HG03103 (cell line): ENCODE measurements at regions not wholly inside any gene's neighbourhood (a gene's known extent, or its start where the extent isn't known, plus 50 kb on each side); places are given as distances from the start of the nearest gene placed in this dataset.

Experiments used
- ATAC-seq: cut with Tn5 transposase; IDR thresholded peaks from one replicate; pipeline ENCODE4 v1.9.1; 2021; ENCODE audit warnings: low read depth; ENCODE audit not compliant: unreplicated experiment

GRCh38 chr22:47846206-47846605 is 1083.8 kb downstream of the TBC1D22A start:
- ATAC-seq: no peak

DNA sequence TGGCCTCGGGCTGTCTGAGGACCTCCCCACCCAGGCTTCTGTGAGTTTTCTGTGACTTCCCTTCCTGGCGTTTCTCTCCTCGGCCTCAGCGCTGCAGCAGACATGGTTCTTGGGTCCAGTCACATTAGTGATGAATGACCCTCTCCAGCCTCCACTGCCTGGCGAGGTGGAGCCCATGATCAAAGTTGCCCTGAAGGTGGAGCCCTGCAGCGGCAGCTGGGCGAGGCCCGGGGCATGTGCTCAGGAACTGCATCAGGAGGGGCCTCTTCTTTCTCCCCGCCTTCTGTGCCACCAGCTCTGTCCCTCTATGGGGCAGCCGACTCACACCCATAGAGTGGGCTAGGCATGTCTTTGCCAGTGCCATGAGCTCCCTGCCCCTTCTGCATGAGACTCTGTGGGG is 1079.7 kb downstream of the TBC1D22A start:
- no peak for ATAC-seq

DNA sequence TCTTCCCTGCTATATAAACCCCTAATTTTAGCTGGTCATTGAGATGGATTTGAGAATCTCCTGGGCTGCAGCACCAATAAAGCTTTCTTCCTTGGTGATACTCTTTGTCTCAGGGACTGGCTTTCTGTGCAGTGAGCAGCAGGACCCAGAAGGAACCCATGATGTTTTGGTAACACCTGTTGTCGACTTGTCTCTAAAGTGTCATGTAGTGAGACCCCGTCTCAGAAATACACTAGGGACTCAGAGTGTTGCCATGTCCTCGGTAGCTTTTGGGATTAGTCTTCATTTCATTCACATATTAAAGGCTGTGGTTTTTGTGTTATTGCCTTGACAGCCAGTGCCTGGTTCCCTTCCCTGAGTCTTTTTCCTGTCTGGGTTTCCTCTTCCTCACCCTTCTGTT is 1078.7 kb downstream of the TBC1D22A start:
- no peak for ATAC-seq

GRCh38 chr22:47839595-47840227 is 1077.3 kb downstream of the TBC1D22A start:
- no peak for ATAC-seq

DNA sequence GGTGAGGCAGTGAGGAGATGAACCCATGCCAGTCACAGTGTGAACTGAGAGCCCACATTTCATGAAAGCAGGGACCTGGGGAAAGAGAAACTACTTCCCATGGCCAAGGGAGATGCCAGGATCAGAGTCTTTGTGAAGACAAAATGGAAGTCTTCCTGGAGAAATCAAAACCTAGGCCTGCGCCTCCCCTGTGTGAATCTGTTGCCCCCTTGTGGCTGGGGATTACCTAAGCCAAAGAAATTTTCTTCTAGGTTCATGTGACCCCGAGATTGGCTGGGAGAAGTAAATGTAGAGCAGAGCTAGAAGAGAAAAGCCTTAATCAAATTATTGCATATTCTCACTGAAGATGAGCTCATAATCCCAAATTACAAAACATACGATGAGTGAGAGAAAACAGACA is 1075.3 kb downstream of the TBC1D22A start:
- no peak for ATAC-seq

- ATAC-seq: no peak
Measured at GRCh38 chr22:47836957-47837356, 1074.5 kb downstream of the TBC1D22A start.

DNA sequence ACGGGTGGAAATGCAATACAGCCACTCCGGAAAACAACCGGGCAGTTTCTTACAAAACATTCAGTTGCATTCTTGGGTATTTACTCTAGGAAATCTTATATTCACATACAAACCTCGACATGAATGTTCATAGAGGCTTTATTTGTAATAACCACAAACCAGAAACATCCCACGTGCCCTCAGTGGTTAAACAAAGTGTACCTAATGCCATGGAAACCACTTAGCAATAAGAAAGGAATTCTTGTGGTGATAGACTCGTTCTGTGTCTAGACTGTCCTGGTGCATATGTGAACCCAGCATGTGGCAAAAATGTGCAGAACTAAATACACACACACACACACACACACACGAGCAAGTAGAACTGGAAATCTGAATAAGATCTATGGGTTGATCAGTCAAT is 1073.3 kb downstream of the TBC1D22A start:
- no peak for ATAC-seq

- ATAC-seq: no peak
Measured at GRCh38 chr22:47826016-47826415, 1063.6 kb downstream of the TBC1D22A start.

DNA sequence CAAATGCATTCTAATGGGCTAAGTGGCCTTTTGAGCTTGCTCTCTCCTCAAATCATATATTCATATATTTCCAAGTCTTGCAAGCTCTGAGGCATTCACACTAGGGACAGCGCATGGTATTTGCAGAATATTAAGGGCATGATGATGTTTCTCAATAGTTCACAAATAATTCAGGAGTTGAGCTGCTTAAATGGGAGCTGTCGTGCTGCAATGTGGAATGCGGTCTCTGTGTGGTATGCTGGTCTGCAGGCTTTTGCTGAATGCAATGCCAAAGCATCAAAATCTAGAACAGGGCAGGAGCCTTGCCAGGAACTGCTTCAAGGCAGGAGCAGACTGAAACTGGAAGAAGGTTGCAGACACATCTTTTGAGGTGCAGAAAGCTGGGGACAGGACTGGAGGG is 1060.0 kb downstream of the TBC1D22A start:
- no peak for ATAC-seq

GRCh38 chr22:47818496-47818895 is 1056.0 kb downstream of the TBC1D22A start:
- ATAC-seq: no peak

- no peak for ATAC-seq
Measured at GRCh38 chr22:47817380-47817779, 1054.9 kb downstream of the TBC1D22A start.

DNA sequence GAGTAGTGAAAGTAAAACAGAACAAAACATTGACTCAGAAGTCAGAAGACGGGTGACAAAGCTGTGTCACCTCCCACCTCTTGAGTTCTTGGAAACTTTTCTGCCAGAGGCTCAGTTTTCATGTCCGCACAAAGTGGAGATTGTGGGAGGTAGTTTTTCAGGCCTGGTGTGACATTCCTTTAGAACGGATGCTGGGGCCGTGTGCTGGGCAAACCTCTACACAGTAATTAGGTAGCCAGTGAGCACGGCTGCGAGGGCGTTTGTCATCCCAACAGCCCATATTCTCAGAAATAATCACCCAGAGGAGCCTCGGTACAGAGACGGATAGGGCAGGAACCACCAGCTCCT is 1054.4 kb downstream of the TBC1D22A start:
- no peak for ATAC-seq

DNA sequence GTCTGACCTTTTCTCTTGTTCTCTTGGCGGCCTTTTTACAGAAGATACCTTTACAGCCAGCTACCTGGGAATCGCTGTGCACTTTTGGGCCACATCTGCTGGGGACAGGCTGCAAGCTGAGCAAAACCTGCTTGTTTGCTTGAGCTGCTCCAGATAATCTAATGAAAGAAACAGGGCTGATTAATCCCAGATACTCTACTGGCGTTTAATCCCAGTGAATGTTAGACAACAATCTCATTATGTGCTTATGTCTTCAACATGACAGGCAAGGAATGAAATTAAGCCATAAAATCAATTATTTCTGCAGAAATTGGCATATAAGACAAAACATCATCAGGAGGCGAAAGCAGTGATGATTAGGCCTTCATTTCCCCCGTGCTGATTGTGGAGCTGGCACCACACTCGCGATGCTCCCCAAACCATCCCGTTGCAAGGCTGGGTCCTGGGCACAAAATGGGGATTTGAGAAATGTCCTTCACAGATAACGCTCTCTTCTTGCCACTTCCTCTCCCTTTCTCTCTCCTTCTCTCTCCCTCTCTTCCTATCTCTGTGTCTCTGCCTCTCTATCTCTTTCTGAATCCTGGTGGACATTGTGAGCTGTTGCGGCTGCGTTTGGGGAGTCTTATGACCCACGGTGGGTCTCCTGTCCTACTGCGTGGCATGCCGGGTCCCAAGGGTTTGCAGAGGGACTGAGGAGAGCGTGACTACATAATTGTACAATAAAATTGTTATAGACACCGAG is 1053.8 kb downstream of the TBC1D22A start:
- no peak for ATAC-seq

- ATAC-seq: no peak
Measured at GRCh38 chr22:47814474-47814873, 1052.0 kb downstream of the TBC1D22A start.

DNA sequence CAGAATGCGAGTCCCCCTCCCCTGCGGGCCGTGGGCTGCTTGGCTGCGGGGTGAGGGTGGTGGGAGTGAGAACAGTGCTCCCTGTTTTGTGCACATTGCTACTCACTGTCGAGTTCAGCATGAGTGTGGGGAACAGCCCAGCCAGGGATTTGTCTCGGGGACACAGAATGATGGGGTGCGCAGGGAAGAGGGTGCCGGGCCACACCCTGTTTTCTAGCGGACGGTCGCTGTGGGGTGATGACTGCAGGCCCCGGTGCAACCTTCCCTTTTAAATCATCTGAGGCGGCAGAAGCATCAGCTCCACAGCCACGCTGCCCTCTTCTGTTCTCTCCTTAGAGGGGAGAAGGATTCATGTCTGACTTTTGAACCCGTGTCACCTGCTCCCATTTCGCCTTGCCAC is 1051.2 kb downstream of the TBC1D22A start:
- ATAC-seq: no peak

GRCh38 chr22:47811971-47812370 is 1049.5 kb downstream of the TBC1D22A start:
- ATAC-seq: no peak

DNA sequence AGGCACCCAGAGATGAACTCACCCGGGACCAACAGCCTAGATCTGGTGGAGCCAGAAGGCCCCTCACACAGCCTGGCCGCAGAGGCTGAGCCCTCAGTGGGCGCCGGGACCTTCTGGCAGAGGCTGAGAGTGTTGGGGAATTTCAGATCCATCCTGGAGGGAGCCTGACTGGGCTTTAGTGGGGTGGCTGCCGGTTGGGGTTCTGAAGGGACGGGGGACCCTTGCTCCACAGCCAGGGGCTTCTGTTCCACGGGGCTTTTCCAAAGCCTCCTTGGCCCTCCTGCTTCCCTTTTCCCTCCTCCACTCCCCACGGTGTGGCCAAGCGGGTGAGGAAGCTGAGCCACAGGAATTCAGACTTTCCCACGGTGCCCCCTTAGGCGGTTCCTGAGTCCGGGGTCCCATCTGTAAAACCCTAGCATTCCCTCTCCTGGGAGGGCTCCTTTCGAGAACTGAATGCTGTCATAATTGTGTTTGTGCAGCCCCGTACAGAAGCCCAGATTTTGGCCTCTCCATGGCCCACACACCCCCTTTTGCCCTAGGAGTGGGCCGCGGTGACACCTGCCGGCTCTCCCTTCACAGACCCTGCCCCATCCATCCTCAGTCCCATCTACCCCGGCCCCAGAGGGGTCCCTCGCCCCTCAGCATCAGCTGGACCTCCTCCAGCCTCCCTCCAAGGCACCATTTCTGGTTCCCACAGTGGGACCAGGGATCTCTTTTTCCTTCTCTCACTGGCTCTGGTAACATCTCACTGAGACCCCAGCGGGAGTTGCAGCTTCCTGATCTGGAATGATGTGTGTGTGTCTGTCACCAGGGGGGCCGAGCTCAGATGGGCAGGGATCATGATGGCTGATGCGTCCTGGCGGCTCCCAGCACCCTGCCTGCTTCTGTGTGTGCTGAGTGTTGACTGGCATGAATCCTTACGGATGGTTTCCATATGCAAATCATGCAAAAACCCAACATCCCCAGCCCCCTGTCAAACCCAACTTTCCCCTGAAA is 1048.4 kb downstream of the TBC1D22A start:
- no peak for ATAC-seq

DNA sequence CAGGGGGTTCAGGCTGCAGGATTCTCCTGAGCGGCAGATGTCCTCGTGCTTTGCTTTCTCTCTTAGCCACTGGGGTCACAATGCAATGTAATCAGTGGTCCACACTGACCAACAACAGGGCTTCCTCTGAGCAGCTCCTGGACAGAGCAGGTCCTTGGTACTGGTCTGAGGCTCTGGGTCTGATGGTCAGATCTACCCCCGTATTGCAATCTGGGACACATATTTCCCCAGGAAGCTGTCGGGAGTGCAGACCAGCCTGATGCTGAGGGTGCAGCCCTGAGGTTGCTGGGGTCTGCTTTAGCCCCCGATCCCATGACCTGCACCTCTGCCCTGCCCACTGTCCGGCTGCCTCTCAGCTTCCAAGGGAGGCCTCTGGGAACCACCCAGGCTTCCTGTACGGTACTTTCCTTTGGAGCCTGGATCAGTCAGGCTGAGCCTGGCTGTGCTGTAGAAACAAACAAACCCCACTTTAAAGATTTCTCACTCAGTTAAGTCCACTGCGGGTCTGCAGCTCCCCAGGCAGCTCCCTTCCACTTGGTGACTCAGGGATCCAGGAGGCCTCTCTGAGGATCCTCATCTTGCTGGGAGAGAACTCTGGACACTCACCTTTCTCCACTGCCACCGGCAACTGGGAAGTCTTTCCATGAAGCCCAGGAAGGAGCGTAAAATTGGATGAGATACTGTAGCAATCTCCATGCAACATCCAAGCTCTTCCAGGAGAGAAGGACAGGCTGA is 1046.6 kb downstream of the TBC1D22A start:
- ATAC-seq: no peak

DNA sequence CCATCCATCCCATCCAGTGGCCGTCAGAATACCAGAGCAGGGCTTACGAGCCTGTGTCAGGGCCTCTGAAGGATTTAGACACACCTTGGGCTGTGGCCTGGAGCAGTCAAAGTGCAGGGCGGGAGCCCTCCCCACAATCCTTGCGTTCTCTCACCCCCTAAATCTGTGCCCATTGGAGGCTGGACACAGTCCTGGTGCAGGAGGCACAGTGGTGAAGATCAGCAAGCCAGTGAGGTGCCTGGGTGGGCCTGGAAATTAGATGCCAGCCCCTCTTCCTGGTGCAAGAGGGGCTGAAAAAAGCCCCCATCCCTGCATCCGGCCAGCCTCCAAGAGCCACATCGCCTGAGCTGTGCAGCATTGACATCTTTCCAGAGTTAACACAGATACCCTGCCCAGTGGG is 1045.8 kb downstream of the TBC1D22A start:
- ATAC-seq: no peak

- no peak for ATAC-seq
Measured at GRCh38 chr22:47807506-47807905, 1045.1 kb downstream of the TBC1D22A start.

GRCh38 chr22:47806894-47807293 is 1044.4 kb downstream of the TBC1D22A start:
- no peak for ATAC-seq
